Activated T-helper 9 cell treated with anti-CD3 and anti-CD28 coated beads, Interleukin-2, amount 50 U/mL, for 16 hours (primary cell): ENCODE measurements at regions not wholly inside any gene's neighbourhood (a gene's known extent, or its start where the extent isn't known, plus 50 kb on each side); places are given as distances from the start of the nearest gene placed in this dataset.
"Not testable (repeated sequence)": the region's sequence is repeated elsewhere in the genome, so short reads cannot be mapped to it uniquely, and the experiment has no call there.

Source experiments
- DNase-seq: peaks from one replicate; pipeline ENCODE4 v3.0.0-alpha.2; 2020; ENCODE audit warnings: low read depth

- DNase-seq, result no peak
Measured at GRCh38 chrX:5702890-5703289, 525.8 kb downstream of the NLGN4X start.

GRCh38 chrX:5695971-5696370 is 532.7 kb downstream of the NLGN4X start:
- DNase-seq, result no peak

- DNase-seq, result no peak
Measured at GRCh38 chrX:5683996-5684395, 544.7 kb downstream of the NLGN4X start.

GRCh38 chrX:5681159-5681558 is 547.5 kb downstream of the NLGN4X start:
- DNase-seq, result no peak

- DNase-seq, result no peak
Measured at GRCh38 chrX:5674036-5674435, 554.6 kb downstream of the NLGN4X start.

DNA sequence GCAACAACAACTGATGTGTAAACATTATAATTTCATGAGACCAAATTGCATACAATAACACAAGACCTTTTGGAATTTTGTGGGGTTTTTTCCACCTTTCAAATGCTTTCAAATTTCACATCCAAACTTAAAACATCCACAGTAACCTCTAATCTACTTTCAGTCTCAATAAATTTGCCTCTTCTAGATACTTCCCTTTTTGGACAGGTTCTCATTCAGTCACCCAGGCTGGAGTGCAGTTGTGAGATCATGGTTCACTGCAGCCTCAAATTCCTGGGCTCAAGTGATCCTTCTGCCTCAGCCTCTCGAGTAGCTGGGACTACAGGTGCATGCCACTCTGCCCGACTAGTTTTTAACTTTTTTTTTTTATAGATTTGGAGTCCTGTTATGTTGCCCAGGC is 556.6 kb downstream of the NLGN4X start:
- no peak for DNase-seq

DNA sequence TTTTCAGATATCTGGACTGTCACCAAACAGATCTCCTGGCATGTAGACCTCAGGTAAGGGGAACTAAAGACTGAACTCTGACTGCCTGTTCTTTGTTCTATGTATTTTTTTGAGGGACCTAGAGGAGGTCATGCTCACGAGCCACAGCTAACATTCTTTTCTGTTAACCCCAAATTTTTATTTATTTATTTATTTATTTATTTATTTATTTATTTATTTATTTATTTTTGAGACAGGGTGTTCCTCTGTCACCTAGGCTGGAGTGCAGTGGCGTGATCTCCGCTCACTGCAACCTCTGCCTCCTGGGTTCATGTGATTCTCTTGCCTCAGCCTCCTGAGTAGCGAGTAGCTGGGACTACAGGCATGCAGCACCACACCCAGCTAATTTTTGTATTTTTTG is 562.0 kb downstream of the NLGN4X start:
- not testable (repeated sequence) for DNase-seq

- DNase-seq, result no peak
Measured at GRCh38 chrX:5656544-5656943, 572.1 kb downstream of the NLGN4X start.

GRCh38 chrX:5650904-5651303 is 577.8 kb downstream of the NLGN4X start:
- no peak for DNase-seq

DNA sequence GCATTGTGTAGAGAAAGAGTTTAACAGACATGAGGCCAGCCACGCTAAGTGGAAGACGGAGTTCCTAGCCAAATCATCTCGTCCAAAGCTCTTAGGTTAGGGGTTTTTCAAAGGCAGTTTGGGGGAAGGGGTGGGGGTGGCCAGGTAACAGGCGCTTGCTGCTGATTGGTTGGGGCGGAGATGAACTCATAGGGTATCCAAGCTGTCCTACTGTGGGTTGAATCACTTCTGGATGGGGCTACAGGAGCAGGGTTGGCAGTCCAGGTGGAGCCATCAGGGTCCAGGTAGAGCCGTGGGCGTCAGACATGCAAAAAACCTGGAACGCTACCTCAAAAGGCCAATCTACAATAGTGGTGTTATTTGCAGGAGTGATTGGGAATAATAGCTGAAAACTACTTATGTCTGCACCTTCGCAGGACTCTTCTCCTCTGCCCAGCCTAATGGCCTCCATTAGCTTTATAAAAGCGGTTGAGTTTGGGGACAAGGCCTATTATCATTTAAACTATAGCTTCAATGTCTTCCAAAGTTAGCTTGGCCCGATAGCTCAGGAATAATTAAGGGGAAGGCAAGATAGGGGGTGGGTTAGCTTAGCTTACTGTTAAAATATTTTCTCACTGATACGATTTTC is 579.6 kb downstream of the NLGN4X start:
- no peak for DNase-seq

- no peak for DNase-seq
Measured at GRCh38 chrX:5646818-5647217, 581.8 kb downstream of the NLGN4X start.

- DNase-seq, result no peak
Measured at GRCh38 chrX:5644776-5645175, 583.9 kb downstream of the NLGN4X start.

- no peak for DNase-seq
Measured at GRCh38 chrX:5640071-5640470, 588.6 kb downstream of the NLGN4X start.

- no peak for DNase-seq
Measured at GRCh38 chrX:5638572-5638971, 590.1 kb downstream of the NLGN4X start.

GRCh38 chrX:5632887-5633286 is 595.8 kb downstream of the NLGN4X start:
- DNase-seq, result no peak

DNA sequence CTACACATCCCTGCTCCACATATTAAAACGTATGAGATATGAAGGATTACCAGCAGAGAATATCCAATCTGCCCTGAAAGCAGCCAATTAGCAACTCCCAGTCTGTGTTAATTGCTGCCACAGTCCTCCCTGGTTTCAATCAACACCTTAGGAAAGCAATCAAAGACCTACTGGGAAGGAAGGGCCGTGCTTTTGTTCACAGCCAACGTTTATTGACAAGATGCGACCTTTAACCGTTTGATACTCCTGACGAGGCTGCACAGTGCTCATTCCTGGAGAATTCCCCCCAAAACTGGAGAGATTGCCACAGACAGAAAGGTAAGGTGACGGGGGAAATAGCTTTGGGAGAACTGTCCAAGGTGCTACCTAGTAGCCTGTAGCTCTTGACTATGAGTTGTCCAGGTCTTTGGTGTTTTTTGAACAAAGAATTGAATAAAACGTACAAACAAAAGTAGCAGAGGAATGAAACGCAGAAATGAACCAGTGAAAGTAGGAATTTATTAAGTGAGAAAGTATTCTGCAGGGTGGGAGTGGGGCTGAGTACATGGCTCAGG is 596.5 kb downstream of the NLGN4X start:
- no peak for DNase-seq

DNA sequence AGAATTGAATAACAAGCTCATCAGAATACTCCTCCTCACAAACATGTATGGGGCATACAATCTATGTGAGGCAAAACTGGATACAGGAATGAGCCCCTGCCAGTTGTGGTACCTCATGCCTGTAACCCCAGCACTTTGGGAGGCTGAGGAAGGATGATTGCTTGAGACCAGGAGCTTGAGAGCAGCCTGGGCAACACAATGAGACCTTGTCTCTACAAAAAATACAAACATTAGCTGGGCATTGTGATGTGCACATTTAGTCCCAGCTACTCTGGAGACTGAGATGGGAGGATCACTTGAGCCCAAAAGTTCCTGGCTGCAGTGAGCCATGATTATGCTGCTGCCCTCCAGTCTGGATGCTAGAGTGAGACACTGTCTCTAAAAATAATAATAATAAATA is 611.0 kb downstream of the NLGN4X start:
- DNase-seq, result no peak

GRCh38 chrX:5595570-5595969 is 633.1 kb downstream of the NLGN4X start:
- DNase-seq, result no peak

GRCh38 chrX:5586726-5587125 is 641.9 kb downstream of the NLGN4X start:
- DNase-seq, result no peak

DNA sequence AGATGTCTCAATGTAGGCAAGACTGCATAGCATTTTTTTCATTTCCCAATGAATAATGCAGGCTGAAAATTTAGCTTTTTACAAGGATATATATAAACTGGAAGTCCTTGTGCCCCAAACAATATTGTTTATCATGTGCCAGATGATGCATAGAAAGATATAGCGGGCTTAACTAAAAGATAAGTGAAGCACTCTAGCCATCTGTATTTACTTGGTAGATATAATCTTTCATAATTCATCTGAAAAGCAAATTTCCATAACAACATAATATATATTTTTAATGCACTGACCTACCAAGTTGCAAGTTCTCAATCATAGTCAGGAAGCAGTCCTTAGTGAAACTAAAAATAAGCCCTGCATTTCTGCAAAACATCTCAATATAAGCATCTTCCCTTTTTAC is 653.3 kb downstream of the NLGN4X start:
- DNase-seq, result no peak

GRCh38 chrX:5568934-5569333 is 659.7 kb downstream of the NLGN4X start:
- DNase-seq, result no peak

GRCh38 chrX:5559386-5559785 is 669.3 kb downstream of the NLGN4X start:
- DNase-seq, result no peak

DNA sequence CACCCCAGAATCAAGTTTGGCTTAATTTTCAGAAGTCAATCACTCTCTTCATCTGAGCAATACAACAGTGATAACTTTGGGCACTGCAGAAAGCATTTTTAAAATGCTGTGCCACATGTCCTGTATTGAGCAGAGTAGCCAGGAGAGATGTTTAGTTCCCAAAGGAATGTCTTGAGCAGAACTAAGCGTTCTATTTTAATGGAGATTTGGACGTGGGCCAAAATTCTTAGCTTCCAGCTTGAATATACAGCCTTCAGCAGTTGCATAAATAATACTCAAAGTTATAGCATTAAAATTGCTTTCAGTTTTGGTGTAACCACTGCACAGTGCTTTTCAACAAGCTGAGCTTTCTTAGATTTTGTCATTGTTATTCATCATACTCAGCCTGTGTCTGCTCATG is 679.2 kb downstream of the NLGN4X start:
- DNase-seq, result no peak

DNA sequence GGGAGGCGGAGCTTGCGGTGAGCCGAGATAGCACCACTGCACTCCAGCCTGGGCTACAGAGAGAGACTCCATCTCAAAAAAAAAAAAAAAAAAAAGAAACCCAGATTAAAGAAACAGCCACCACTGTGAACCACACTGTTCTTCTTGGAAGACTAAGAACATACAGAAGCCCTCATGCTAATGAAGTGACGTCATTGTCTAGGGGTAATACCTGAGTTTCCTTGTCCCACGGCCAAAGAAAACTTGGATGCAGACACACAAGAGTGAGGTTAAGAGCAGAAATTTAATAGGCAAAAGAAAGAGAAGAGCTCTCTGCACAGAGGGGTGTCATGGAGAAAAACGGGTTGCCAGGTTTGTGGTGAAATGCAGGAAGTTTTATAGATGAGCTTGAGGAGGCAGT is 691.6 kb downstream of the NLGN4X start:
- no peak for DNase-seq
